ENCODE measurements at regions not wholly inside any gene's neighbourhood (a gene's known extent, or its start where the extent isn't known, plus 50 kb on each side); places are given as distances from the start of the nearest gene placed in this dataset.

- ATAC-seq (ENCODE audit: low read depth) (no peak), DNase-seq (ENCODE audit: low spot score) (no peak)
- no peak overlapping the region for H3K27ac ChIP-seq (ENCODE audit: poor library complexity, severe bottlenecking)
- H3K4me1 ChIP-seq (ENCODE audit: insufficient read depth, poor library complexity, severe bottlenecking), result no peaks in the 10 kb centered on the region
- no peaks in the 10 kb centered on the region for H3K27me3 ChIP-seq (ENCODE audit: insufficient read depth, poor library complexity, severe bottlenecking)
- no peak for TF ChIP-seq CTCF (IDR thresholded peaks at IDR 0.05; ENCODE audit: poor library complexity, severe bottlenecking)
- no peak overlapping the region for H3K4me3 ChIP-seq (ENCODE audit: severe bottlenecking)
- H3K36me3 ChIP-seq (ENCODE audit: low read depth), result no peaks in the 10 kb centered on the region
- H3K9me3 ChIP-seq (ENCODE audit: severe bottlenecking), result no peaks in the 10 kb centered on the region
Observed at GRCh38 chr2:129791712-129792111, 187.8 kb upstream of the RAB6C start.

- Histone ChIP-seq H3K27me3 (ENCODE audit: insufficient read depth, poor library complexity, severe bottlenecking) (no peaks in the 10 kb centered on the region), H3K9me3 (ENCODE audit: severe bottlenecking) (no peaks in the 10 kb centered on the region), H3K4me3 (ENCODE audit: severe bottlenecking) (no peak overlapping the region), H3K4me1 (ENCODE audit: insufficient read depth, poor library complexity, severe bottlenecking) (no peaks in the 10 kb centered on the region), H3K27ac (ENCODE audit: poor library complexity, severe bottlenecking) (no peak overlapping the region), H3K36me3 (ENCODE audit: low read depth) (no peaks in the 10 kb centered on the region)
- DNase-seq (ENCODE audit: low spot score), result no peak
- TF ChIP-seq CTCF (IDR thresholded peaks at IDR 0.05; ENCODE audit: poor library complexity, severe bottlenecking), result no peak
- no peak for ATAC-seq (ENCODE audit: low read depth)
Observed at GRCh38 chr2:129793431-129793902, 186.0 kb upstream of the RAB6C start.

GRCh38 chr2:129794116-129794515, 185.3 kb upstream of the RAB6C start:
- H3K27ac ChIP-seq (ENCODE audit: poor library complexity, severe bottlenecking), result no peak overlapping the region
- no peak for ATAC-seq (ENCODE audit: low read depth)
- H3K4me1 ChIP-seq (ENCODE audit: insufficient read depth, poor library complexity, severe bottlenecking), result no peaks in the 10 kb centered on the region
- H3K9me3 ChIP-seq (ENCODE audit: severe bottlenecking), result no peaks in the 10 kb centered on the region
- no peak for DNase-seq (ENCODE audit: low spot score)
- no peaks in the 10 kb centered on the region for H3K36me3 ChIP-seq (ENCODE audit: low read depth)
- H3K4me3 ChIP-seq (ENCODE audit: severe bottlenecking), result no peak overlapping the region
- TF ChIP-seq CTCF (IDR thresholded peaks at IDR 0.05; ENCODE audit: poor library complexity, severe bottlenecking), result no peak
- H3K27me3 ChIP-seq (ENCODE audit: insufficient read depth, poor library complexity, severe bottlenecking), result no peaks in the 10 kb centered on the region

- ATAC-seq (ENCODE audit: low read depth) (no peak), DNase-seq (ENCODE audit: low spot score) (no peak)
- Histone ChIP-seq H3K4me3 (ENCODE audit: severe bottlenecking) (no peak overlapping the region), H3K9me3 (ENCODE audit: severe bottlenecking) (no peaks in the 10 kb centered on the region), H3K27me3 (ENCODE audit: insufficient read depth, poor library complexity, severe bottlenecking) (no peaks in the 10 kb centered on the region), H3K27ac (ENCODE audit: poor library complexity, severe bottlenecking) (no peak overlapping the region), H3K36me3 (ENCODE audit: low read depth) (no peaks in the 10 kb centered on the region), H3K4me1 (ENCODE audit: insufficient read depth, poor library complexity, severe bottlenecking) (no peaks in the 10 kb centered on the region)
- TF ChIP-seq CTCF (IDR thresholded peaks at IDR 0.05; ENCODE audit: poor library complexity, severe bottlenecking), result no peak
Observed at GRCh38 chr2:129794540-129794939, 184.9 kb upstream of the RAB6C start.

GRCh38 chr2:129796225-129796624, 183.2 kb upstream of the RAB6C start:
- H3K4me3 ChIP-seq (ENCODE audit: severe bottlenecking), result no peak overlapping the region
- DNase-seq (ENCODE audit: low spot score) (no peak), ATAC-seq (ENCODE audit: low read depth) (no peak)
- H3K27ac ChIP-seq (ENCODE audit: poor library complexity, severe bottlenecking), result no peak overlapping the region
- no peaks in the 10 kb centered on the region for H3K27me3 ChIP-seq (ENCODE audit: insufficient read depth, poor library complexity, severe bottlenecking)
- no peak for TF ChIP-seq CTCF (IDR thresholded peaks at IDR 0.05; ENCODE audit: poor library complexity, severe bottlenecking)
- H3K4me1 ChIP-seq (ENCODE audit: insufficient read depth, poor library complexity, severe bottlenecking), result no peaks in the 10 kb centered on the region
- H3K9me3 ChIP-seq (ENCODE audit: severe bottlenecking), result no peaks in the 10 kb centered on the region
- no peaks in the 10 kb centered on the region for H3K36me3 ChIP-seq (ENCODE audit: low read depth)
